IMR-90 (cell line): ENCODE measurements at regions not wholly inside any gene's neighbourhood (a gene's known extent, or its start where the extent isn't known, plus 50 kb on each side); places are given as distances from the start of the nearest gene placed in this dataset.

ENCODE experiments used
- ATAC-seq: fragments of 200-7000 bp; cut with Tn5 transposase; 2 replicates; pipeline ENCODE4 v1.9.1; 2020; ENCODE audit warnings: low read depth, mild to moderate bottlenecking, moderate library complexity
- BruUV-seq: library from RNA; stranded (reverse); fragments of 400-500 nt; replicated peaks from 2 replicates; lab custom pipeline; 2021; lab: Mats Ljungman, UMichigan
- CTCF ChIA-PET: fragments of 300-600 bp; formaldehyde crosslinking; extraction: SDS; loops from one replicate; lab custom pipeline; 2021; ENCODE audit warnings: antibody characterized with exemption; lab: Yijun Ruan, JAX
- POLR2A ChIA-PET: fragments of 300-600 bp; sonication (Branson Sonifier 250); formaldehyde crosslinking; loops from one replicate; lab custom pipeline; 2022; ENCODE audit warnings: antibody characterized with exemption; ENCODE audit not compliant: unreplicated experiment; lab: Charles Lee
- DNase-seq: peaks from one replicate; pipeline ENCODE4 v3.0.0; 2013
- H2AFZ ChIP-seq: replicated peaks from 2 replicates; pipeline ENCODE3; 2013; ENCODE audit warnings: low read length, mild to moderate bottlenecking; ENCODE audit not compliant: poor library complexity
- H2AK5ac ChIP-seq: 2 replicates; pipeline ENCODE4 v1.6.1; 2013; ENCODE audit warnings: low read depth, low read length, inconsistent platforms
- H2AK9ac ChIP-seq: replicated peaks from 2 replicates; pipeline ENCODE3; 2013; ENCODE audit warnings: mild to moderate bottlenecking, low read depth, low read length, moderate library complexity; ENCODE audit not compliant: poor library complexity
- H2BK120ac ChIP-seq: 2 replicates; pipeline ENCODE4 v1.6.1; 2013; ENCODE audit warnings: low read depth, low read length, inconsistent platforms
- H2BK15ac ChIP-seq: 3 replicates; pipeline ENCODE4 v1.6.1; 2013; ENCODE audit warnings: low read depth, low read length, inconsistent platforms
- H2BK20ac ChIP-seq: 2 replicates; pipeline ENCODE4 v1.6.1; 2013; ENCODE audit warnings: low read depth, mild to moderate bottlenecking, inconsistent platforms, low read length, moderate library complexity
- H2BK5ac ChIP-seq: 2 replicates; pipeline ENCODE4 v1.6.1; 2013; ENCODE audit warnings: mild to moderate bottlenecking, low read depth, low read length, inconsistent platforms; ENCODE audit not compliant: poor library complexity, severe bottlenecking
- H3K14ac ChIP-seq: replicated peaks from 2 replicates; pipeline ENCODE4 v1.6.1; 2013; ENCODE audit warnings: low read depth, low read length, inconsistent platforms
- H3K18ac ChIP-seq: 2 replicates; pipeline ENCODE4 v1.6.1; 2013; ENCODE audit warnings: low read depth, low read length, control low read depth
- H3K23ac ChIP-seq: 2 replicates; pipeline ENCODE4 v1.6.1; 2013; ENCODE audit warnings: low read depth, low read length, inconsistent platforms
- H3K27ac ChIP-seq: 2 replicates; pipeline ENCODE4 v1.5.1; 2013; ENCODE audit warnings: mild to moderate bottlenecking, control low read depth, low read length; ENCODE audit not compliant: insufficient read depth
- H3K27me3 ChIP-seq: 2 replicates; pipeline ENCODE4 v1.6.1; 2013; ENCODE audit warnings: low read length; ENCODE audit not compliant: control insufficient read depth, insufficient read depth
- H3K36me3 ChIP-seq: 2 replicates; pipeline ENCODE4 v1.6.1; 2013; ENCODE audit warnings: low read length, mixed read lengths; ENCODE audit not compliant: control insufficient read depth, insufficient read depth
- H3K4ac ChIP-seq: 2 replicates; pipeline ENCODE4 v1.6.1; 2013; ENCODE audit warnings: low read depth, low read length, inconsistent platforms
- H3K4me1 ChIP-seq: 2 replicates; pipeline ENCODE4 v1.6.1; 2013; ENCODE audit warnings: low read length, mixed read lengths; ENCODE audit not compliant: control insufficient read depth, insufficient read depth
- H3K4me2 ChIP-seq: 2 replicates; pipeline ENCODE4 v1.6.1; 2013; ENCODE audit warnings: low read depth, mild to moderate bottlenecking, control low read depth, low read length, moderate library complexity
- H3K4me3 ChIP-seq: 2 replicates; pipeline ENCODE4 v1.5.1; 2013; ENCODE audit warnings: low read depth, mild to moderate bottlenecking, control low read depth, low read length, moderate library complexity; ENCODE audit not compliant: insufficient read depth
- H3K56ac ChIP-seq: 2 replicates; pipeline ENCODE4 v1.6.1; 2013; ENCODE audit warnings: low read length, inconsistent platforms; ENCODE audit not compliant: insufficient read depth; ENCODE audit errors: extremely low read depth
- H3K79me1 ChIP-seq, 2 experiments: 2 replicates each; pipeline ENCODE4 v1.6.1; 2013; ENCODE audit warnings: low read length in 2 of 2, inconsistent platforms in 1 of 2, low read depth in 1 of 2
- H3K9ac ChIP-seq: 2 replicates; pipeline ENCODE4 v1.6.1; 2013; ENCODE audit warnings: low read depth, low read length, control low read depth
- H3K9me1 ChIP-seq: 2 replicates; pipeline ENCODE4 v1.6.1; 2013; ENCODE audit warnings: low read length, inconsistent platforms; ENCODE audit not compliant: insufficient read depth
- H3K9me3 ChIP-seq: 2 replicates; pipeline ENCODE4 v1.6.1; 2013; ENCODE audit warnings: low read length; ENCODE audit not compliant: control insufficient read depth, insufficient read depth
- H4K20me1 ChIP-seq: 2 replicates; pipeline ENCODE4 v1.6.1; 2013; ENCODE audit warnings: low read length, inconsistent platforms; ENCODE audit not compliant: insufficient read depth
- H4K5ac ChIP-seq: 2 replicates; pipeline ENCODE4 v1.6.1; 2013; ENCODE audit warnings: mild to moderate bottlenecking, low read depth, low read length, control low read depth
- H4K8ac ChIP-seq, 2 experiments: 2 replicates each; pipeline ENCODE4 v1.6.1; 2013; ENCODE audit warnings: low read depth in 2 of 2, low read length in 2 of 2, control low read depth in 1 of 2, inconsistent platforms in 1 of 2
- H4K91ac ChIP-seq: 2 replicates; pipeline ENCODE4 v1.6.1; 2013; ENCODE audit warnings: low read depth, low read length, inconsistent platforms; ENCODE audit not compliant: insufficient read depth
- CHD1 ChIP-seq: IDR thresholded peaks from 2 replicates; pipeline ENCODE4 v1.6.1; 2012; ENCODE audit warnings: low read depth, low read length, improper control_type of control experiment
- CTCF ChIP-seq: conservative IDR thresholded peaks from 2 replicates; pipeline ENCODE4 v1.5.1; 2012; ENCODE audit warnings: mild to moderate bottlenecking, low read depth, low read length, improper control_type of control experiment
- ELK1 ChIP-seq: fragments of 150-350 bp; IDR thresholded peaks from 2 replicates; pipeline ENCODE4 v1.6.1; 2016; ENCODE audit warnings: low read depth, mild to moderate bottlenecking, low read length, moderate library complexity, borderline replicate concordance
- MAFK ChIP-seq: IDR thresholded peaks from 2 replicates; pipeline ENCODE4 v1.6.1; 2012; ENCODE audit warnings: low read depth, low read length, improper control_type of control experiment
- NFE2L2 ChIP-seq: fragments of 150-350 bp; IDR thresholded peaks from 2 replicates; pipeline ENCODE4 v1.6.1; 2016; ENCODE audit warnings: low read depth, mild to moderate bottlenecking, low read length
- POLR2A ChIP-seq: IDR thresholded peaks from 2 replicates; pipeline ENCODE4 v1.6.1; 2012; ENCODE audit warnings: mild to moderate bottlenecking, low read depth, low read length
- RAD21 ChIP-seq: IDR thresholded peaks from 2 replicates; pipeline ENCODE4 v1.6.1; 2012; ENCODE audit warnings: low read length, improper control_type of control experiment
- RCOR1 ChIP-seq: IDR thresholded peaks from 2 replicates; pipeline ENCODE4 v1.6.1; 2012; ENCODE audit warnings: mild to moderate bottlenecking, low read length, improper control_type of control experiment; ENCODE audit not compliant: insufficient replicate concordance
- SMC3 ChIP-seq: fragments of 150-350 bp; IDR thresholded peaks from 2 replicates; pipeline ENCODE4 v1.6.1; 2016; ENCODE audit warnings: low read depth, mild to moderate bottlenecking, antibody characterized with exemption, low read length, moderate library complexity
- USF2 ChIP-seq: fragments of 150-350 bp; IDR thresholded peaks from 2 replicates; pipeline ENCODE4 v1.6.1; 2017; ENCODE audit warnings: mild to moderate bottlenecking, antibody characterized with exemption, low read length, low read depth
- WGBS, 2 experiments: methylation state at CpG; one replicate each; pipeline versions ENCODE4 v1.1.5 to v1.1.7; 2013; ENCODE audit warnings: missing lambda C conversion rate in 2 of 2; ENCODE audit not compliant: insufficient read length in 1 of 2; ENCODE audit errors: extremely low coverage in 2 of 2; 5-methylcytosine and 5-hydroxymethylcytosine counted together
- dilution Hi-C: fragments of 300-500 bp; cut with HindIII; formaldehyde crosslinking; loops from one replicate; pipeline ENCODE4 v1.14.3; 2018; ENCODE audit warnings: low sequenced_read_pairs; ENCODE audit not compliant: unreplicated experiment
- in situ Hi-C: fragments of 300-500 bp; cut with MboI; formaldehyde crosslinking; loops from 3 replicates; pipeline ENCODE4 v1.14.3; 2019; ENCODE audit warnings: low sequenced_read_pairs, inconsistent platforms, mixed read lengths
- intact Hi-C: fragments of 100-400 bp; cut with micrococcal nuclease; formaldehyde crosslinking; loops from 2 replicates; pipeline ENCODE4 v1.10.0; 2022

GRCh38 chr18:55096263-55096951 is 137.1 kb upstream of the CCDC68 start:
- Histone ChIP-seq H4K91ac (no peak overlapping the region), H3K4me3 (no peak overlapping the region), H3K27me3 (no peaks in the 10 kb centered on the region; the same call in 1 of the 2 replicates), H3K27ac (no peak overlapping the region), H4K20me1 (no peaks in the 10 kb centered on the region), H3K14ac (0 out of 2 replicates have a peak overlapping the region, but pooled peaks have one; percentile 13), H2AFZ (peak overlapping the region; percentile 54), H4K5ac (no peak overlapping the region), H3K9ac (no peak overlapping the region), H3K36me3 (no peaks in the 10 kb centered on the region), H2BK20ac (0 out of 2 replicates have a peak overlapping the region, but pooled peaks have one; percentile 12), H3K23ac (no peak overlapping the region), H3K9me1 (no peaks in the 10 kb centered on the region), H3K56ac (no peak overlapping the region), H3K4me2 (no peak overlapping the region), H2BK5ac (no peak overlapping the region), H2AK5ac (no peak overlapping the region), H3K4me1 (no peaks in the 10 kb centered on the region), H3K18ac (no peak overlapping the region), H2BK15ac (no peak overlapping the region), H2AK9ac (peak overlapping the region; percentile 17), H3K79me1 (no peaks in the 10 kb centered on the region), H3K4ac (no peak overlapping the region), H3K9me3 (no peaks in the 10 kb centered on the region), H4K8ac (peak overlapping the region in 1 of 2 experiments; percentile 14; a peak in 1 of 4 replicates), H2BK120ac (no peak overlapping the region)
- TF ChIP-seq MAFK, result no peak
- TF ChIP-seq CHD1, result no peak
- peak; percentile 39 for TF ChIP-seq SMC3
- TF ChIP-seq NFE2L2, result no peak
- TF ChIP-seq ELK1, result no peak
- peak; percentile 50 for TF ChIP-seq CTCF
- TF ChIP-seq USF2, result peak; percentile 75; the same call in 1 of the 2 replicates
- TF ChIP-seq POLR2A, result no peak
- no peak for TF ChIP-seq RCOR1
- peak; percentile 66 for TF ChIP-seq RAD21
- DNase-seq (peak; percentile 72), ATAC-seq (peak; percentile 90)
- CTCF ChIA-PET, result interaction anchor here (0.7 to 0.9 kb wide), 3 partner anchors 44 to 1488 kb away, joined by 3 read pairs; no protein-coding TSS in a partner anchor
- POLR2A ChIA-PET, result no interaction called here
- 74% methylated on average over 5 of the region's 10 CpGs; no CpG with 5 or more reads in 1 of the 2 experiments for WGBS, 2 experiments
- dilution Hi-C loops (no loop called here), intact Hi-C loops (loop anchor here (5.0 kb wide), 1 partner anchor 1481 kb away; no protein-coding TSS in a partner anchor), in situ Hi-C loops (no loop called here)
- no TSS peak for BruUV-seq
